ENCODE measurements at regions not wholly inside any gene's neighbourhood (a gene's known extent, or its start where the extent isn't known, plus 50 kb on each side); places are given as distances from the start of the nearest gene placed in this dataset.
"Not testable (repeated sequence)": the region's sequence is repeated elsewhere in the genome, so short reads cannot be mapped to it uniquely, and the experiment has no call there.

DNA sequence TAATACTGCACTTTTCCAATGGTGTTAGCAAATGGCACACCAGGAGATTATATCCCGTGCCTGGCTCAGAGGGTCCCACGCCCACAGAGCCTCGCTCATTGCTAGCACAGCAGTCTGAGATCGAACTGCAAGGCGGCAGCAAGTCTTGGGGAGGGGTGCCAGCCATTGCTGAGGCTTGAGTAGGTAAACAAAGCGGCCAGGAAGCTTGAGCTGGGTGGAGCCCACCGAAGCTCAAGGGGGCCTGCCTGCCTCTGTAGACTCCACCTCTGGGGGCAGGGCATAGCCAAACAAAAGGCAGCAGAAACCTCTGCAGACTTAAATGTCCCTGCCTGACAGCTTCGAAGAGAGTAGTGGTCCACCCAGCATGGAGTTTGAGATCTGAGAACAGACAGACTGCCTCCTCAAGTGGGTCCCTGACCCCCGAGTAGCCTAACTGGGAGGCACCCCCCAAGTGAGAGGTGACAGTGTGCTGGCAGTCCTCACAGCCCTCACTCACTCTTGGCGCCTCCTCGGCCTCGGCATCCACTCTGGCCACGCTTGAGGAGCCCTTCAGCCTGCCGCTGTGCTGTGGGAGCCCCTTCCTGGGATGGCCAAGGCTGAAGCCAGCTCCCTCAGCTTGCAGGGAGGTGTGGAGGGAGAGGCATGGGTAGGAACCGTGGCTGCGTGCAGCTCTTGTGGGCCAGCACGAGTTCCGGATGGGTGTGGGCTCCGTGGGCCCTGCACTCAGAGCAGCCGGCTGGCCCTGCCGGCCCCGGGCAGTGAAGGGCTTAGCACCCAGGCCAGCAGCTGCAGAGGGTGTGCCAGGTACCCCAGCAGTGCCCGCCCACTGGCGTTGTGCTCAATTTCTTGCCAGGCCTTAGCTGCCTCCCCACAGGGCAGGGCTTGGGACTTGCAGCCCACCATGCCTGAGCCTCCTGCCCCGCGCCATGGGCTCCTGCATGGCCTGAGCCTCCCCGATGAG lies 188.0 kb downstream of the MMUT start:
- DNase-seq (ENCODE audit: low read depth): not testable (repeated sequence)

DNA sequence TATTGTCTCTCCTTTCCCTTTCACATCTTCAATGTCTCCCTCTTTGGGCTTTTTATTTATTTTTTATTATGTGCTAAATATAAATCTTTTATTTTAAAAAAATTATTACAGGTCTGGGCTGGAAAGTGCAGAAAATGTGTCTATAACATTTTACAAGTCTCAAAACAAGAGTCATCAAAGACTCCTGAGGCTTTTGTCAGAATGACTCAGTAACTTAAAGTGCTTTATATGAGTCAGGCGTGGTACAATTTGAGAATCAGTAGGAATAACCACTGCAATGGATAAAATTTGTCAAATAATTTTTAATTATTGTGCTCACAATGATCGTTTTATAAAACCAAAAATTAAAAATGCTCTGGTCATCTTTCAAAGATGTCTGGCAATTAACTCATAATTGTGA lies 193.9 kb downstream of the MMUT start:
- DNase-seq (ENCODE audit: low read depth): no peak

DNA sequence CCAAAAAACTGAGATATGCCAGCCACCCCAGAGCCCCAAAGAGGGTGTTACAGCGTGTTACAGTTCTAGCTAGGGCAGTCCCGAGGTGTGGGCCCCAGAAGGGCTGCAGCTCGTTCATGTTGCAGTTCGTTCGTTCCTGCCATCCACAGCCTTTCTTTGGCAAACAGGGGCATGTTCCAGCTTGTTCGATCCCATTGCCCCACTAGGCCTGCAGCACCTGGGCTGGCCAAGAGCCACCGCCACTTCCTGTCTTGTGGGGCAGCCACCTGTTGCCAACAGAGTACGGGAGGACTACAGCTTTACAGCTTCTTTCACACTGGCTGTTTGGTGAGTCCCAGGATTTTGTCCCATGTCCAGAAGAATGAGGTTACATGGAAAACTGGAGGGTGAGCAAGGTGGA lies 198.1 kb downstream of the MMUT start:
- DNase-seq (ENCODE audit: low read depth): no peak

DNA sequence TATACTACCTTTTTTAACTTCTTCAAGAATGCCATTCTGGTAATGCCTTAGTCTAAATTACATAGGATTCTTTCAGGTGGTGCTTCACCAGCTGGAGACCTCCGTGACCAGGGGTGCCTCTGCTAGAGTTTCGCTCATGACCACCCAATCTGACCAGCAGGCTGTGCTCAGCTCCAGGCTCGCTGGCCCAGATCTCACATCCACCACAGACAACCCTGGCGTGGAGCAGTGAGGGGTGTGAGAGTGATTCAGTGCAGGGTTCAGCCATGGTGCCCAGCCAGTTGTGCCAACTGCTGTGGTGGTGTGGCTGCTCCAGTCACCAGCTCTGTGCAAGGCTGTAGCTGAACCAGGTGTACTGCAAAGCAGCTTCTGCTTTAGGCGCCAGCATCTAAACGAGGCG lies 198.6 kb downstream of the MMUT start:
- no peak for DNase-seq (ENCODE audit: low read depth)

DNA sequence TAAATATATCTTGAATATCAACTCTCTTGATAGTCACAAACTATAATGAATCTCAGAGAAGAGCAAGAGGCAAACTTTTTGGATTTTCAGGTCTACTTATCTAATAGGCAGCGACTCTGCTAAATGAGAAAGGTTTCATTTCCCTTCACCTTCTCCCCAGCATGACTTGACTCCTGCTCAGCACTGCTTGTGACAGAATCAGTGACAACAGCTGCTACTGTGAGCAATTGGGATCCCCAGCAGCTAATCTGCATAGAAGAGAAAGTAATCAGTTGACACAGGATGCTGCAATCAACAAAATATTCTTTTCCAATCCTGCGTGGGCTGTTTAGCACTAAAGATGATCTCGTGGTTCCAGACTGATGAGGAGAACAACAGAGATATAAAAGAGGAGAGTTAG lies 205.5 kb downstream of the MMUT start:
- DNase-seq (ENCODE audit: low read depth): no peak

DNA sequence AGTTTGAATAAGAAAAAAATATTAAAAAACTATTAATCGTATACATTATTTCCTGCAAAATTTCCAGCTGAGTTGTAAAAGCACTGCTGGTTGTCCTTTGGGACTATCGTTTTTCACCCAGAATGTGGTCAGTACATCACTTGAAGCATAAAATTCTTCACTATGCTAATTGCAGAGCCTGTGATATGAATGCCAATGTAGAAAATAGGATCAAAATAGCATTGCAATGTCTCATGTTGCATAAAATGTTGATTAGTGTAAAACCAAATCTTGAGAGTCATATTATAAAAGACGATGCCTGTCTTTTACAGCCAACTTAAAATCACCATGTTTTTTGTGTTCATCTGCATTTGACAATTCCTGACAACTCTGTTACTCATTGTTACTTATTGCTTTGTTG lies 207.7 kb downstream of the MMUT start:
- no peak for DNase-seq (ENCODE audit: low read depth)

DNA sequence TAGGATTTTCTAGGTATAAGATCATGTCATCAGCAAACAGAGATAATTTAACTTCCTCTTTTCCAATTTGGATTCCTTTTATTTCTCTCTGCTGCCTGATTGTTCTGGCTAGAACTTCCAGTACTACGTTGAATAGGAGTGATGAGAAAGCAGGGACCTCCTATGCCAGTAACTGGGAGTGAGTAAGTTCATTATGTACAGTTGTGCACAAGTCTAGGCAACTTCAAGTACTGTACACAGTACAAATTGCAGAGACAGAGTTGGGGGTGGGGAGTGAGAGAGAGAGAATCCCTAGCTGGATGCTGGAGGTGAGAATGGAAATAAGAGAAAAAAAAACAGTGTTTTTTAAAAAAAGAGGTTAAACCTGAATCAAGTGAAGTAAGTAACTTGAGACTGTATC lies 210.2 kb downstream of the MMUT start:
- DNase-seq (ENCODE audit: low read depth): no peak

DNA sequence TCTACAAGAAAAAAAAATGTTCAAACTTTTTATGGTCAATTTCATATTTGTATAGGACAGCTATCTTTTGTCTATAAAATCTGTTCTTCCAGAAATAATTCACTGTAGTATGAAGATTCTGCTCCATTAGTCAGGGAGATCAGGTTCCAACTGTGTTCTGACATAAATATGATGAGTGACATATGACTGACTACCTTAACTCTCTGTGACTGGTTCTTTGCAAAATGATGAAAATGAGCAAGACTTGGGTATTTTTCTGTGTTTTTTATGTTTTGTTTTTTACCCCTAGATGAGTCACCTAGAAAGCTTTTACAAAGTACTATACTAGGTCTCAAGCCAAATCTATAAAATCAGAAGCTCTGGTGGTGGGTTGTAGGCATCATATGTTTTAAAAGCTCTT lies 229.6 kb downstream of the MMUT start:
- DNase-seq (ENCODE audit: low read depth): no peak

DNA sequence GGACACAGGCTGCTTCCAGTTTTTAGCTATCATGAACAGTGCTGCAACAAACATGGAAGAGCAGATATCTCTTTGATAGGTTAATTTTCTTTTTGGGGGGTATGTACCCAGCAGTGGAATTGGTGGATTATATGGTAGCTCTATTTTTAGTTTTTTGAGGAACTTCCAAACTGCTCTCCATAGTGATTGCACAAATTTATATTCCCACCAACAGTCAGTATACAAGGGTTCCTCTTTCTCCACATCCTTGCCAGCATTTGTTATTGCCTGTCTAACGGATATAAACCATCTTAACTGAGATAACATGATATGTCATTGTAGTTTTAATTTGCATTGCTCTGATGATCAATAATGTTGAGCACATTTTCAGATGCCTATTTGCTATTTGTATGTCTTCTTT lies 237.6 kb downstream of the MMUT start:
- no peak for DNase-seq (ENCODE audit: low read depth)

DNA sequence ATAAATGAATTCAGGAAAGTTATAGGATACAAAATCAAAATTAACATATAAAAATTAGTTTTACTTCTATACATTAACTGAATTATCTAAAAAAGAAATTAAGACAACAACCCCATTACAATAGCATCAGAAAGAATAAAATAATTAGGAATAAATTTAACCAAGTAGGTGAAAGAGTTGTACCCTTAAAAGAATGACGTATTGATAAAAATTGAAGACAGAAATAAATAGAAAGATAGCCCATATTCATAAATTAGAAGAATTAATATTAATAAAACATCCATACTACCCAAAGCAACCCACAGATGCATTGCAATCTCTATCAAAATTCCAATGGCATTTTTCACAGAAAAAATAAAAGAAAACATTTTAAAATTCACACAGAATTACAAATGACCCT lies 242.8 kb downstream of the MMUT start:
- DNase-seq (ENCODE audit: low read depth): no peak

DNA sequence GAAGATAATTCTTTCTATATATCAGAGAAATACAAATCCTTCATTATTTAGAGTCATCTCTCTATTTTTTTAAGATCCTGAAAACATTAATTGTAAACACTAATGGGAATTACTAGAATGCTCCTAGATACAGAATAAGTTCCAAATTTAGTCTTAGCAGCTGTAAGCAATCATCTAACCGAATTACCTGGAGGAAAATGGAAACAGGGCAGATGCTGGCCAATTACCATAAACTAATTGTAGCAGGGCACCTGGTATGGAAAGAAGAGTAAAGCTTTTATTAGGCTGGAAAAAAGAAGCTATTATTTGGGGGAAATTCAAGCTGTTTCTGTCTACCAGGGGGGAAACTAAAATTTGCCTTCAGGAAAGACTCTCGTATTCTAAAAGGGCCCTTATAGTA lies 257.5 kb downstream of the MMUT start:
- DNase-seq (ENCODE audit: low read depth): no peak

DNA sequence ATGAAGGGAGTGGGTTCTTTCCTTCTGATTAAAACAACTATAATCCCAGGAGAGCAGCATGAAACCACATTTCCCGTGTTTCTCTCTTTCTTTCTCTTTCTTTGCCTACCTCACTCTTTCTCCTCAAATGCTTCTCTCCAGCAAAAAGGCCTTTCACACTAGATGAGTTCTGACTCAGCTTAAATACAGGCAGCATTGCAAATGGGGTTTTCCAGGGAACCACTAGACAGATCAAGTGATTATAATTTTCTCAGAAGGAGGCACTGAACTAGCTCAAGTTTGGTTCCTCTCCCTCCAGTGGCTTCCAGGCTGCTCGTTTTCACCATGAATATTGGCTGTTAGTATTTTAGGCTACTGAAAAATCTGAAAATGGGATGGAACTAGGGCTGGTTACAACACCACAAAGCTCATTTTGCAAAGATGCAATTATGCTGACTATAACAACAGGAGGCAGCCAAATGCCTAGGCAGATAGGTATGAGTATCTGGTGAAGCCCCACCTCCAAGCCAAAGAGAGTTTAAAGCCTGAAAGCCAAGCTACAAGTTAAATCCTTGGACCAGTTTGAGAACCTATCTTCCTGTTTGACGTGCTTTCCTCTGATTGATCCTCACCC lies 260.0 kb downstream of the MMUT start:
- no peak for DNase-seq (ENCODE audit: low read depth)

DNA sequence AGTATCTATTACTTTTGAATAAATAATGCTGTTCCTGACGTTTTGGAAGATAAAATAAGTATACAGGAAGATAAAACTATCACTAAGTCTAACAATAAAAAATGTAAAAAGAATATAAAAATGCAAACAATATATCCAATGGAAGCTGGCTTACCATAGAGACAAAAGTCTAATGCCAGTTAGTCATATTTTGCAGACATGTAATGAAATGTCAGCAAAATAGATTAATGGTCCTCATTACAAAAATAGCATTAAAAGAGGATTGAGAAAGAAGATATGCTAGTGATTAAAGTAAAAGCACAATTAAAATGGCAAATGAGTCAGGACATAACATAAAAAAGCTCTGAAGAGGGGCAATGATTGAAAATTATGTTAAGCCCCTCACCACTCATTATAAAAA lies 265.0 kb downstream of the MMUT start:
- no peak for DNase-seq (ENCODE audit: low read depth)

DNA sequence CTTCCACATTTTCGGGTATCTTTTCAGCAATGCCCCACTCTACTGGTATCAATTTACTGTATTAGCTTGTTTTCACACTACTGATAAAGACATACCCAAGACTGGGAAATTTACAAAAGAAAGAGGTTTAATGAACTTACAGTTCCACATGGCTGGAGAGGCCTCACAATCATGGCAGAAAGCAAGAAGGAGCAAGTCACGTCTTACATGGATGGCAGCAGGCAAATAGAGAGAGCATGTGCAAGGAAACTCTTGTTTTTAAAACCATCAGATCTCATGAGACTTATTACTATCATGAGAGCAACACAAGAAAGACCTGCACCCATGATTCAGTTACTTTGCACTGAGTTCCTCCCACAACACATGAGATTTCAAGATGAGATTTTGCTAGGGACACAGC lies 300.7 kb downstream of the MMUT start:
- not testable (repeated sequence) for DNase-seq (ENCODE audit: low read depth)

DNA sequence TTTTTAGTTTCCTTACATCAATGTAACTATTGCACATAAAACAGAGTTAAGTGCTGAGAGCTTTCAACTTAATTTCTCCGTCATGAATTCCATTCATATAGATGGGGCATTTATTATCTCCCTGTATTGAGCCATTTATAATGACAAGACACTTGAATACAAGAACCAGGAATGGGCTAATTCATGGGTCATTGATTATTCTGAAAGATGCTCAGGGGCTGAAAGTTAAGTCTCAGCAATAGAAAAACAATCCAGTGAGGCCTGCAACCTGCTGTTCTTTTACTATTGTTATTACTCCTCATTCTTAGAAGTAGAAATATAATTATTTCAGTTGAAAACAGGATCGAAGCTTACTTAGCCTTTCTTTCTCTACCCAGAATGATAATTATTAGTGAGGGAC lies 307.7 kb downstream of the MMUT start:
- DNase-seq (ENCODE audit: low read depth): no peak

DNA sequence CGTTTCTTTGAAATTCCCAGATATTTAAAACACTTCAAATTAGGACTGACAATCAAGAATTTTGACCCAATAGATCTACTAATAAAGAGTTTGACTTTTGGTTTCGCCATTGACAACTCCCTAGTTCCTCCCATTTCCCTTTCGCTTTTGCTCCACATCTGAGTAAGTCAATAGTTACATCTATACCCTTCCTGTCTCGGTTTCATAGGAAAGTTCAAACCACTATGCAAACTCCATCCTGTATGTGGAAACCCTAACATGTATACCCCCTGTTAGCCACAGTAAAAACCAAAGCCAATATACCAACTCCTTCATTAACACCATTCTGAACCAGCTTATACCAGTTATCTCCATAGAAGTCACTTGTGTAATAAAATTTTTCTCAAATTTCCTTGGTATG lies 311.1 kb downstream of the MMUT start:
- DNase-seq (ENCODE audit: low read depth): no peak

DNA sequence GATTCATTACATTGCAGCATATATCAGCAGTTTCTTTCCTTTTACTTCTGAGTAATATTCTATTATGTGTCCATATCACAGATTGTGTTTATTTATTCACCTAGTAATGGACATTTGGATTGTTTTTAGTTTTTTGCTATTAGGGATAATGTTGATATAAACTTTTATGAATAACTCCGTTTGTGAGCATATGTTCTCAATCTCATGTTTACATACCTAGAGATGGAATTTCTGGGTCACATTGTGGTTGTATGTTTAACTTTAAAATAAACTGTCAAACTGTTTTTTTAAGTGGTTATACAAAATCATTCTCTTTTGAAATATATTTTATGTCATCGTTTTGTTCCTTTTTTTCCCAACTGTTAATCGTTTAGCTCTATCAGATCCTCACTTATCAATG lies 311.6 kb downstream of the MMUT start:
- DNase-seq (ENCODE audit: low read depth): no peak

DNA sequence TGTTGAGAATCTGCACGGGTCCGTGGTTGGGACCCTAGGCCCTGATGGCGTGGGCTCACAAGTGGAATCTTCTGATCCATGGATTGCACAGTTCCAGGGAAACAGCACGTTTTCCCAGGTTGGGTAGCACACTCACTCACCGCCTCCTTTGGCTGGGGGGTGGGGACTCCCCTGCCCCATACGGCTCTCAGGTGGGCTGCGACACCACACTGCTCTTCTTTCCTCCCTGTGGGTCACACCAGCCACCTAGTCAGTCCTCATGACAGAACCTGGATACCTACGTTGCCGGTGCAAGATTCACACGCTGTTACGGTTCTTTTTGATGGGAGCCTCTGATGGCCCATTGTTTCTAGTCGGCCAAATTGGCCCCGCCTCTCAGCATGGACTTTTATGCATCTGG lies 312.0 kb downstream of the MMUT start:
- no peak for DNase-seq (ENCODE audit: low read depth)

DNA sequence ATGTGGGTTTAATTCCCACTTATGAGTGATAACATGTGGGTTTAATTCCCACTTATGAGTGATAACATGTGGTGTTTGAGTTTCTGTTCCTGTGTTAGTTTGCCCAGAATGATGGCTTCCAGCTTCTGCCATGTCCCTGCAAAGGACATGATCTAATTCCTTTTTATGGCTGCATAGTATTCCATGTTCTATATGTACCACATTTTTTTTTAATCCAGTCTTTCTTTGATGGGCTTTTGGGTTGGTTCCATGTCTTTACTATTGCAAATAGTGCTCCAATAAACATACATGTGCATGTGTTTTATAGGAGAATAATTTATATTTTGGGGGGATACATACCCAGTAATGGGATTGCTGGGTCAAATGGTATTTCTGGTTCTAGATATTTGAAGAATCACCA lies 317.8 kb downstream of the MMUT start:
- DNase-seq (ENCODE audit: low read depth): no peak

DNA sequence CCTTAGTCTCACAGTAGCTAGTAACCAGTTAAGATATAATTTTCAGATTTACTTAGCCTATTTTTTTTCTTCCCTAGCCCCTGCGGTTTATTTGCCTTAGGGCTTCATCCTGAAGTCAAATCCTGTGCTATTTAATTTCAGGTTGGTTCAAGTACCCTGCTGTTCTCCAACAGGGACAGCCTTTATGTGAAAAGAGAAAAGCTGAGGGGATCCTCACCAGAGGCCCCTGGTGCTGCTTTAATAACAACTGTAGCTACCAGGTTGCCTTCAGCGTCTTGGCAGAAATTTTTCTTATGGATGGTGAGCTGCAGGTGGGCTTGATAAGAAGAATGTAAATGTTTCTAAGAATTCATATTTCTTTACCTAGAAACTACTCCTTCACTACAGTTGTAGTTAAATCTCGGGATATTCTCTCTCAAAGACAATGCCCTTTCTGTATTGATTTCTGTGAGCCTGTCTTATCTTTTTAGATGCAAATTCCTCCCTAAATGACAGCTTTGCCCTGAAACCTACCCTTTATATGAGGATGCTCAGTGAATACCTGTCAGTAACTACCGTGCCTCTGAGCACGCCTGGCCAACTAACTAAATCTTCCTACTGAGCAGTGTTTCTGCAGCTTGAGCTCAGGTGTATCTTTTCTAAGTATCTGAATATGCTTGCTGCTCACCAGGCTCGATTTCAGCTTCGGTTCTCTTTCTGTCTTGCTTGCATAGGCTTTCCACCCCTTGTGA lies 320.5 kb downstream of the MMUT start:
- DNase-seq (ENCODE audit: low read depth): no peak

DNA sequence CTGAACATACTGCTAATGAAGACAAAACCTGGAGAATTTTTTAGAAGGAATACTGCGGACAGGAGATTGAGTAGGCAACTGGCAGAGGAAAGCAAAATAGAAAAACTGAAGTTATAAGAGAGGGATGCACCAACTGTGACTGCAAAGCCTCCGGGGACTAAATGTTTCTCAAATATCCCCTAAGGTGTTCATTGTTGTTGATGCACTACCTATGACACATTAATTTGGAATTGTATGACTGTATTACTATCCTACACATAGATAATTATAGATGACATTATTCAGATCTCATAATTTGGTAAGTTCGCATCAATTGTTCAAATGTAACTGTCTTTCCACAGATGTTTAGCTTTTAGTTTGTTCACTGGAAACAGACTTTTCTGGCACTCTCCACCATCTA lies 341.1 kb downstream of the MMUT start:
- DNase-seq (ENCODE audit: low read depth): no peak

DNA sequence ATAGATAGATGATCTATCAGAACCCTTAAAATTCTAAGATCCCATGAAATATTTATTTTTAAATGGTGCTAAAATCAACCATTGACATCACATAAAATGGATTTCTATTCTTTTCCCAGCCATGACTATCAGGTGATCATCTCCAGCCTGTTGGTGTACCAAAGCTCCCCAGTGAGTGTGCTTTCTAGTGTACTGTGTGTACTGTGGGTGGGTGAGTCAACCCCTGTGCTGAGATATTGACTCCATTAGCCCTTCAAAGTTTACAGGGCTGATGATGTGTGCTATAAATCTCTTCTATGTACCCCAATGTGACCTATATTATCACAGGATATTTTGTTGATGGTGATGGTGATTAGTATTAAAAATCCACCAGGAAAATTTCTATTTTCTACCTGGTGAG lies 344.6 kb downstream of the MMUT start:
- DNase-seq (ENCODE audit: low read depth): no peak

DNA sequence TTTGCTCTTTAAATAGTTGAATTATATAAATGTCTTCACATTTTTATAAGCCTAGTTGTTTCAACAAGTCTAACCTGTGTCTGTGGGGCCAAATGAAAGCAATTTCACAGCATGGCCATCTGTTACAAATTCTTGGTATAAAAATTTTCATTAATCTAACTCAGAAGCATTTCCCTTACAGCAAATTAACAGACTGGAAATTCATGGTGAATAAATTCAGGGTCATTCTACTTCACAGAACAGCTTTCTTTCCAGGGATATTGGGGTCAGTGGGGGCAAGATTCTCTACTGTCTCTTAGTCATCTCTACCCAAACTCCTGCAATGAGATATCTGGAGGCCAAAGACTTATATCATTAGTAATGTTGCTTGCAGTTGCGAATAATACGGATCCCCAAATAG lies 352.1 kb downstream of the MMUT start:
- DNase-seq (ENCODE audit: low read depth): no peak

Data from forelimb muscle (tissue), 1 donor.